ENCODE measurements at regions not wholly inside any gene's neighbourhood (a gene's known extent, or its start where the extent isn't known, plus 50 kb on each side); places are given as distances from the start of the nearest gene placed in this dataset.
"Not testable (repeated sequence)": the region's sequence is repeated elsewhere in the genome, so short reads cannot be mapped to it uniquely, and the experiment has no call there.

- not testable (repeated sequence) for TF ChIP-seq CTCF, POLR2A (IDR thresholded peaks at IDR 0.05)
Observed at GRCh38 chr2:16970948-16971347, 305.3 kb upstream of the CYRIA start.
